ENCODE measurements at regions not wholly inside any gene's neighbourhood (a gene's known extent, or its start where the extent isn't known, plus 50 kb on each side); places are given as distances from the start of the nearest gene placed in this dataset.

DNA sequence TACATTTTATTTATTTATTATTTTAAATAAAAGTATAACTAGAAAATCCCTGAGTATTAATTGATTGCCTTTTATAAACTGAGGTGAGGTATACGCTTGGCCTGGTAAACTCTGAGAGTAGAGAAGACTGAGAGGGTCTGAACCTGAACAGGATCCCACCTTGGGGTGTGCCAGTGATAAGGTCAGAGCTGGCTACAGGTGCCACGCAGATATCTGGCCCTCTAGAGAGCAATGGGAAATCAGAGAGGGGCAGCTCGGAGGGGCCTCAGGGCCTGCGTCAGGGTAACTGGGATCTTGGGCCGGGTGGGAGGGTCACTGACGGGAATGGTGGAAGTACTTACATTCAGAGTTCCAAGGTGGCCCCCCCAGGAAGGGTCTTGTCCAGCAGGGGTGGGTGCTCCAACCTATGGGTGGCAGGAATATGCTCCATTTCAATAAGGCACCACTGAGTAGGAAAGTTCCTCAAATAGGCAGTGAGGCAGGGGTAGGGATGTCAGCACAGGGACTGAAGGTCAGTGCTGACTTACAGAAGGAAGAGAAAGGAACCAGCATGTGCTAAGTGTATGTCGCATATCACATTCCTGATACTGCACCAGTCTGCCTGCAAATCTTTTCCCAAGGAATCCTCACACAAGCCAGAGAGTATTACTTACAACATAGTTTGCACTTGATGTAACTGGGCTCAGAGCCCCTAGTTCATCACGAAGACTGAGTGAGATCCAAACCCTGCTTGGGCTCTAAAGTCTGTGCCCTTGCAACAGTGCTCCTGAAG is 706.0 kb upstream of the RAB6C start:
- DNase-seq (ENCODE audit: low read depth) = no peak
- in situ Hi-C loops (cut with HindIII; ENCODE audit: low pct_unique_long_range_greater_than_20kb, low sequenced_read_pairs) = no loop called here

DNA sequence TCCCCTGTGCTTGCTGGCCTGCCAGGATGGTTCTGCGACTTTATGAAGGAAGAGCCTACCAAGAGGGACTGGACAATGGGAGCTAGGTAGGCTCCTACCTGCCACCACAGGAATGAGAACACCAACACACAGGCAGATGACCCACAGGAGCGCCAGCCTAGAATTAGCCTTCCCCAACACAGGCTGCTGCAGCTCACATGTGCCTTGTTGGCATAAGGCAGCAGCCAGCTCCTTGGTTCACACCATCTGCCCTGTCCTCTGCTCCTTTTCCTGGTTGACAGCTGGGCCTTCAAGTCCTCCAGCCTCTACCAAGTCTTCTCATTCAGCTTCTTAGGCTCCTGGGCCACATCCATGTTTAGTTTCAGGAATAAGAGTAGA is 705.4 kb upstream of the RAB6C start:
- no peak for DNase-seq (ENCODE audit: low read depth)
- in situ Hi-C loops (cut with HindIII; ENCODE audit: low pct_unique_long_range_greater_than_20kb, low sequenced_read_pairs) = no loop called here

DNA sequence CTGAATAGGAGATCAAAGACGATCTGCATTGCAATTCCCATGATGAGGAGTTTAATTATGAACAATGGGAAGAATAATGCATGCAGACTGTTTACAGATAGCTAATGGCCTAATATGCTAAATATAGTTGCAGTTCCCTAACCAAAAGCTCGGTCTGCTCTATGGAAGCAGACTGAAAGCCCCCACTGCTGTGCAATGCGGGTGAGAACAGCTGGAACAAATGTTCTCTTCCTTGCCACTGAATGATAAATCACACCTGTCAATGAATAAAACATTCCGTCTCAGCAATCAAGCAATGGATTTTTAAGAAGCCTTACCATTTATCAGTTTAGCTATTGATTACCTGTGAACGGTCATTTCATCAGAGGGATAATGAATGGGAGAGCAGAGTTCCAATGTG is 704.5 kb upstream of the RAB6C start:
- in situ Hi-C loops (cut with HindIII; ENCODE audit: low pct_unique_long_range_greater_than_20kb, low sequenced_read_pairs) = no loop called here
- DNase-seq (ENCODE audit: low read depth) = no peak

GRCh38 chr2:129275706-129276105 is 703.8 kb upstream of the RAB6C start:
- DNase-seq (ENCODE audit: low read depth) = no peak
- in situ Hi-C loops (cut with HindIII; ENCODE audit: low pct_unique_long_range_greater_than_20kb, low sequenced_read_pairs) = no loop called here

DNA sequence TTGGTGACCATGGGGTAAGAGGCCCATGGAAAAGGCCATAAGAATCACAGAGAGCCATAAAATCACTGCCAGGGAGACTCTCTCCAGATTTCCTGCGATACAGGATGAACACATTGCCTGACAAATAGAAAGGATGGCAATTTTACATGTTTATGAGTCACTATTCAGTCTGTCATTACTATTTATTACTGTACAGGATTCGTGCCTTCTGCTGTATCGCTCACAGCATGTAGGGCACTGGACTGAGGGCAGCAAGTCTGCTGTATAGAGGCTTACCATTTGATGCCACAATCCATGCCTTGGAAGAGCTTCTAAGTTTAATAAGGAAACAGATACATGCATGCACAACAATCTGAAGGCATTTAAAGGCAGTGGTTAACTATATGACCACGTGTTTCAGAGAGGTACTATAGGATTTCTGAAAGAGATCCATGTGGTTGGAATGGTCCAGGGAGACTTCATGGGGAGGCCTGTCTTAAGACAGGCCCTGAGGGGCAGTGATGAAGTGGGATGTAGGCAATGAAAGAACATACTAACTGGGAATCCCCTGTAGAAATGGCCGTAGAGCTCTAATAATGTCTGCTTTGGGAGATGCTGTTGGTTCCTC is 702.4 kb upstream of the RAB6C start:
- in situ Hi-C loops (cut with HindIII; ENCODE audit: low pct_unique_long_range_greater_than_20kb, low sequenced_read_pairs) = no loop called here
- DNase-seq (ENCODE audit: low read depth) = no peak

DNA sequence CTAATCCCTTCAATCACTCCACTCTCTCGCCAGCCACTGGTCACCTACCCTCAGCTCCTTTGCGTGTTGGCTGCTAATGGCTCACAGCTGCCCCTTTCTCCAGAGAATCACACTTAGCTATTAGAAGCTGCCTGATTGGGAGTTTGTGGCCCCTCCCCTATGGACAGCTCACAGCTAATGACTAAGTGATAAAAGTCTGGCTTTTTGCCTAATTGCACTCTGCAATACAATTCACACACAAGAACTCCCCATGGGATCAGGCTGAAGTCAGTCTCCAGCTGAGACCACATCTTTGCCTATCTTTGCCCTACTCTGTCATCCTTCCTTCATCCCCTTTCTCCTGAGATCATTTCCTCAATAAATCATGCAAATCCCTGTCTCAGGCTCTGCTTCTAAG is 701.9 kb upstream of the RAB6C start:
- DNase-seq (ENCODE audit: low read depth) = peak; percentile 13
- in situ Hi-C loops (cut with HindIII; ENCODE audit: low pct_unique_long_range_greater_than_20kb, low sequenced_read_pairs) = no loop called here

- in situ Hi-C loops (cut with HindIII; ENCODE audit: low pct_unique_long_range_greater_than_20kb, low sequenced_read_pairs) = no loop called here
- no peak for DNase-seq (ENCODE audit: low read depth)
Observed at GRCh38 chr2:129281791-129282530, 697.5 kb upstream of the RAB6C start.

GRCh38 chr2:129285012-129285411 is 694.5 kb upstream of the RAB6C start:
- DNase-seq (ENCODE audit: low read depth) = no peak
- in situ Hi-C loops (cut with HindIII; ENCODE audit: low pct_unique_long_range_greater_than_20kb, low sequenced_read_pairs) = no loop called here

DNA sequence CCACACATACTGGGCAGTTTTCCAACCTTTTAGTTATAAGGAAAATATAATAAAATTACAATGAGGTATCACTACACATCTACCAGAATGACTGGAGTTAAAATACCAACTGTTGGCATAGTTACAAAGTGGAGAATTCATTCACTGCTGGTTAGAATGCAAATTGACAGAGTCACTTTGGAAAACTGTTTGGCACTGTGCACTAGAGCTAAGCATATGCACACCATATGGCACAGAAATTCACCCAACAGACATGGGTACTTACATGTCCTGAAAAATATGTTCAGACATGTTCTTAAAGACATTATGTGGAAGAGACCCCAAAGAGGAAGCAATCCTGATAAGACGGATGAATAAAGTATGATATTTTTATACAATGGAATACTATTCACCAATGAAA is 686.1 kb upstream of the RAB6C start:
- in situ Hi-C loops (cut with HindIII; ENCODE audit: low pct_unique_long_range_greater_than_20kb, low sequenced_read_pairs) = no loop called here
- no peak for DNase-seq (ENCODE audit: low read depth)

DNA sequence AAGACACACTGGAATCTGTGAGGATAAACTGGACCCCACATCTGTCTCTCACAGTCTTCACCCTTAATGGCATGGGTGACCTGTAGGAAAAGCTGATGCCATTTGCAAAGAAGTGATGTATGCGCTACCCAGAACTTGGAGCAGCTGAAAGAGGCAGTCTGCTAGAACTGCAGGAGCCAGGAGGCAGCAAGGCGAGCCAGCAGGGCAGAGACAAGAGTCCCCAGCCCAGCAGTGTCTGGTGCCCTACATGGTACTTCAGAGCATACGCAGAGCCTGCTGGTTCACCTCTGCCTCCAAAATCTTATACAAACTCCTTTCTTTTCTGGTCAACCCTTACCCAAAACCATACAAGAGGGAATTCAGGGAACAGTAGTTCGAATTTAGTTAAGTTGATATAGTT is 683.1 kb upstream of the RAB6C start:
- no peak for DNase-seq (ENCODE audit: low read depth)
- in situ Hi-C loops (cut with HindIII; ENCODE audit: low pct_unique_long_range_greater_than_20kb, low sequenced_read_pairs) = no loop called here

DNA sequence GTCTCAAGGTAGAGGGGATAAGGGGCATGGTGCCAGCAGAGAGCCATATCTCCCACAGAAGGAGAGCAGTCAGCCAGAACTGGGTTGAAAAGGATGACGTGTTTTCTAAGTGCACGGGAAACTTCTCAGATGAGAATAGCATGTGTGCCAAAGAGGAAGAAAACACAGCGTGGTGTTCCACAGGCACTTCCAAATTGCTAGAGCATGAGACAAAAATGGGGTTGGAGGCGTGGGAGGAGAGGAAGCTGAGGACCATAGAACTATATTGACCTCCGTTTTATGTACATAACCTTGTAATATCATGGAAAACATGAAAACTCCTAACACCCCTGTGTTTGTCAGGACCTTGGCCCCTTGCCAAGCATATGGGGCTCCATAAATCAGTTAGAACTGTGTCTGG is 682.7 kb upstream of the RAB6C start:
- in situ Hi-C loops (cut with HindIII; ENCODE audit: low pct_unique_long_range_greater_than_20kb, low sequenced_read_pairs) = no loop called here
- DNase-seq (ENCODE audit: low read depth) = peak; percentile 10

DNA sequence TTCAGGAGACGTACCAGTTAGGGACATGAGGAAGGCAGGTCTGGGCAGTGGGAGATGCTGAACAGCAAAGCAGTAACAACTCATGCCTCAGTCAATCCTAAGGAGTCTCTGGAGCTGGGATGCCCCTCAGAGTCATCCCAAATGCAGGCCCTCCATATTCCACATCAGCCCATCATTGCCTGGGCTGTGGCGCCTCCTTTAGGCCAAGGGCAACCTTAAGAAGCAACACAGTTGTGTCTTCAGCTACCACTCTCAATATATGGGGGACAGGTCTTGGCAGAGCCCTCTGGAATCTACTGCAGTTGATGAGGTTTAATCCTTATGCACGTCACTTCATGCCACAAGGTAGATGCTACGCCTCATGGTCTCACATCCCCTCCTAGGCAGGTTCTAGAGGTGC is 682.0 kb upstream of the RAB6C start:
- in situ Hi-C loops (cut with HindIII; ENCODE audit: low pct_unique_long_range_greater_than_20kb, low sequenced_read_pairs) = no loop called here

DNA sequence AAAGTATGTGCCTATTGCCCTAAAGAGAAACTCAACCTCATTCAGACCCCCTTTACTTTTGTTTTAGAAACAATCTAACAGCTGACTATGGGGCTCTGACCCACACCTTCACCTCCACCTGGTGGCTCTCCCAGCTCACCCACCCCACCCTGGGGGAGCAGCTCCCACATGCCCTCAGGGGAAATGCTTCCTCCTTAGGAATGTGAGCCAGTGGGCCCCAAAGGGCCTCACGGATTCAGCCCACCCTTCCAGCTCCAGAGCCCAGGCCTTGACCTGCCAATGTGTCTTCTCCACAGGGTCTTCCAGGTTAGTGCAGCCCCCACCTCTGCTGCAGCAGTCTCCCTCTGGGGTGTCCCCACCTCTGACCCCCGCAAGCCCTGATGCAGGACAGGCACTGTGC is 680.1 kb upstream of the RAB6C start:
- in situ Hi-C loops (cut with HindIII; ENCODE audit: low pct_unique_long_range_greater_than_20kb, low sequenced_read_pairs) = no loop called here
- DNase-seq (ENCODE audit: low read depth) = no peak

More for the DNA sequence above, 682.0 kb upstream of the RAB6C start:
- DNase-seq (ENCODE audit: low read depth) = no peak

- DNase-seq (ENCODE audit: low read depth) = no peak
- in situ Hi-C loops (cut with HindIII; ENCODE audit: low pct_unique_long_range_greater_than_20kb, low sequenced_read_pairs) = no loop called here
Observed at GRCh38 chr2:129299756-129300155, 679.7 kb upstream of the RAB6C start.

- in situ Hi-C loops (cut with HindIII; ENCODE audit: low pct_unique_long_range_greater_than_20kb, low sequenced_read_pairs) = no loop called here
- no peak for DNase-seq (ENCODE audit: low read depth)
Observed at GRCh38 chr2:129300456-129300855, 679.0 kb upstream of the RAB6C start.

GRCh38 chr2:129301431-129301913 is 678.0 kb upstream of the RAB6C start:
- DNase-seq (ENCODE audit: low read depth) = no peak
- in situ Hi-C loops (cut with HindIII; ENCODE audit: low pct_unique_long_range_greater_than_20kb, low sequenced_read_pairs) = no loop called here

- in situ Hi-C loops (cut with HindIII; ENCODE audit: low pct_unique_long_range_greater_than_20kb, low sequenced_read_pairs) = no loop called here
- no peak for DNase-seq (ENCODE audit: low read depth)
Observed at GRCh38 chr2:129302106-129302505, 677.4 kb upstream of the RAB6C start.

GRCh38 chr2:129302561-129303183 is 676.8 kb upstream of the RAB6C start:
- in situ Hi-C loops (cut with HindIII; ENCODE audit: low pct_unique_long_range_greater_than_20kb, low sequenced_read_pairs) = no loop called here
- no peak for DNase-seq (ENCODE audit: low read depth)

- no peak for DNase-seq (ENCODE audit: low read depth)
- in situ Hi-C loops (cut with HindIII; ENCODE audit: low pct_unique_long_range_greater_than_20kb, low sequenced_read_pairs) = no loop called here
Observed at GRCh38 chr2:129314120-129314519, 665.3 kb upstream of the RAB6C start.

Data from Caki2 (cell line).